ENCODE measurements at regions not wholly inside any gene's neighbourhood (a gene's known extent, or its start where the extent isn't known, plus 50 kb on each side); places are given as distances from the start of the nearest gene placed in this dataset.

DNA sequence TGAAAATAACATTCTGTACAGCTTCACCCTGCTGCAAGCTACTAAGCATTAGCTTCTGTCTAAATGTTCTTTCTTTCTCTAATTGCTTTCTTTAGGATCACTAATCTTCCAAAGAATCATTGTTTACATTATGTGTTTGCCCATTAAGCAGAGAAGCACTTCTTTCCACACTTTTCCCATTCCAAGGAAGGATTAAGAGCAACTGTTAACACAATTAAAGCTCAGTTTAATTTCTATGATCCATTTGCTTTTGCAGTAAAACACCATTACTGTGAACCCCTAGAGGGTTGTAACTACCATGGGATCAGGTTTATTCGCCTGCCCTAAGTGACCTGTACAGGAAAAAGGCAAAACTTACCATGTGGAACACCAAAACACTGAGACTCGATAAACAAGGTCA is 125.8 kb upstream of the ZNF385D start:
- H3K4me3 Mint-ChIP-seq: no peak overlapping the region
- no peaks in the 10 kb centered on the region for H3K27me3 Mint-ChIP-seq (ENCODE audit: low read depth)
- no peaks in the 10 kb centered on the region for H3K36me3 Mint-ChIP-seq (ENCODE audit: low read depth)
- H3K4me1 Mint-ChIP-seq (ENCODE audit: low read depth): no peaks in the 10 kb centered on the region
- H3K9me3 Mint-ChIP-seq: peaks cover 21% of the 10 kb centered on the region
- H3K27ac Mint-ChIP-seq: no peak overlapping the region

DNA sequence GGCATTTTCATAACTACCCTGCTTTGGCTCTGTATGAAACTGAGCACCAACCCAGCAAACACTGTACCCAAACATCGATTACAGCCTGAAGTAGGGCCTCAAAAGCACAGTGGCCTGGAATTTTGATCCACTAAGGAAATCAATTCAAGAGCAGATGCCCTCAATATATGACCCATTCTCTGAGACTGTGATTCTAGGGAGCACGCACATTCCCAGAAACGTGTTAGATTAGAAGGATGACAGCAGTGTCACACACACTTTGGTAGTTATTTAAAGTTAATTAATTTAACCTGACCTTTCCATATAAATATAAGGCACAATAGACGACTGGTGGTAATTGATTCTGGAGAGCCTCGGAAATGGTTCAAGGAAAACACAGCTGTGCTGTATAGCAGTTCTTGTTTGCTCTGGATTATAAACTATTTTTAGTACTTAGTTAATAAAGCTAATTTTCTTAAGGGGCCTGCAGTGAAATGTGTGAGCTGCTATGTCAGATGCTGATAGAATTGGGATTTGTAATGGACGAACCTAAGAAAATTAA is 126.3 kb upstream of the ZNF385D start:
- Mint-ChIP-seq H3K27ac (no peak overlapping the region), H3K9me3 (peaks cover 21% of the 10 kb centered on the region), H3K27me3 (ENCODE audit: low read depth) (no peaks in the 10 kb centered on the region), H3K4me3 (no peak overlapping the region), H3K36me3 (ENCODE audit: low read depth) (no peaks in the 10 kb centered on the region), H3K4me1 (ENCODE audit: low read depth) (no peaks in the 10 kb centered on the region)

DNA sequence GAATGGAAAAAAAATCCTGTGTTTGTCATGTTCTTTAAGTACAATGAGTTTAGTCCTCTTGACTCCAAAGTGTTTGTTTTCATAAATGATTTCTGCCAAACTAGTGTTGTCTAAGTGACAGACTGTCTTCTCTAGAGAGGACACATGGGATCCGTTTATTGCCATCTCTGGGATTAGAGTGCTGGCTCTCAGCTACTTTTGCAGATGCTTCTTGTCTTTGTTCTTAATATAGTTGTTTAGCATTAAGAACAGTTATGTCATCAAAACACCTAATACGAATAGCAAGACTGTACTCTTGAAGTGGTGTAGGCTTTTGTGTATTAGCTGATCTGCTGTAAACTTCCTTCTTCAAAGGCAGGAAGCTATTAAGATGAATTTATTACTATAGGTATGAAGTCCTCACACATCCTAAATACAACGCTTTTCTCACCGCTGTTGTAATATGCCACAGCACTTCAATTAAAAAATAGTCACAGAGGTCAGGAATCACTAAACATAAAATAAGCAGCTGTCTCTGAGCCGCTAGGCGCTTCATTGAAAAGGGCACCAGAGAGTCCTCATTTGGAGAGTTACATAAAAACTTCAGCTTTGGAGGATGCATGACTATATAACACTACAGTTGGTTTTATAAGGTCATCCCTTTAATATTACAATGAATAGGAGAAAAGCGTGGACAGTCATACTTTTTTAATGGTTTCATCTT is 128.3 kb upstream of the ZNF385D start:
- H3K4me3 Mint-ChIP-seq: no peak overlapping the region
- peaks cover 16% of the 10 kb centered on the region for H3K9me3 Mint-ChIP-seq
- no peaks in the 10 kb centered on the region for H3K36me3 Mint-ChIP-seq (ENCODE audit: low read depth)
- H3K27me3 Mint-ChIP-seq (ENCODE audit: low read depth): no peaks in the 10 kb centered on the region
- H3K4me1 Mint-ChIP-seq (ENCODE audit: low read depth): no peaks in the 10 kb centered on the region
- no peak overlapping the region for H3K27ac Mint-ChIP-seq

DNA sequence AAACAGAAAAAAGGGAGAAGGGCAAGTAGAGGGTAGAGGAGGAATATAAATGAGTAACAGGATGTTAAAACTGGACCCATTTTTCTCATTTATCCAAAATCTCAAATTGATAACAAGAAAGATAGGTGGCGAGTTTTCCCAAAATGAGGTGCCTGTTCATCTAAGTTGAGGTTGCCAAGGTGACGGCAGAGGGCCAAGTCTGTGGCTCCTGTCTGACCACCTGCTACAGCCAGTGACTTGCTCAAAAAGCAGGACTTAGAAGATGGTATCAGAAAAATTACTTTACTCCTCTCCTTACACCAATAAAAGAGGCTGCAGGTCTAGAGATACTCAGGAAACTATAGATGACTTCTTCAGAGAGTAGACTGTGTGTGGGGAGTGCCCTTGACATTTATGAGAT is 137.6 kb upstream of the ZNF385D start:
- no peak overlapping the region for H3K4me3 Mint-ChIP-seq
- no peak overlapping the region for H3K27ac Mint-ChIP-seq
- no peaks in the 10 kb centered on the region for H3K4me1 Mint-ChIP-seq (ENCODE audit: low read depth)
- H3K27me3 Mint-ChIP-seq (ENCODE audit: low read depth): no peaks in the 10 kb centered on the region
- no peaks in the 10 kb centered on the region for H3K9me3 Mint-ChIP-seq
- no peaks in the 10 kb centered on the region for H3K36me3 Mint-ChIP-seq (ENCODE audit: low read depth)

DNA sequence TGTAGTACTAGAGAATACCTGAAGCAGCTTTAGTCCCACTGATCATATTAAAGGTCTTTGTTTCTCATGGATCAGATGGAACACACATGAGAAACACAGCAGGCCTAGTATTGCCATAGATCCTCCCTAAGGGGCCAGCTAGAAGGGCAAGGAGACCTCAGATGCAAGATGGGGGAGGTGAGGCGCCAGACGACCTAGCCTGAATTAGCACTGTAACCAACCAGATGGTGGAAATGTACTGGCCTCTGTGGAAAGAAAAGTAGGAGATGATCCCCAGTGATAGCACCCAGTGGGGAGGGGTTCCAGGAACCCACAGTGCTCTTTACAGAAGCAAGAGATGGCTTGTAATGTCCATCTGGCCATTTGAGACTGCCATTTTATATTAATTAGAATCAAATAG is 138.2 kb upstream of the ZNF385D start:
- H3K4me3 Mint-ChIP-seq: no peak overlapping the region
- no peaks in the 10 kb centered on the region for H3K4me1 Mint-ChIP-seq (ENCODE audit: low read depth)
- no peaks in the 10 kb centered on the region for H3K27me3 Mint-ChIP-seq (ENCODE audit: low read depth)
- H3K36me3 Mint-ChIP-seq (ENCODE audit: low read depth): no peaks in the 10 kb centered on the region
- H3K9me3 Mint-ChIP-seq: no peaks in the 10 kb centered on the region
- no peak overlapping the region for H3K27ac Mint-ChIP-seq

DNA sequence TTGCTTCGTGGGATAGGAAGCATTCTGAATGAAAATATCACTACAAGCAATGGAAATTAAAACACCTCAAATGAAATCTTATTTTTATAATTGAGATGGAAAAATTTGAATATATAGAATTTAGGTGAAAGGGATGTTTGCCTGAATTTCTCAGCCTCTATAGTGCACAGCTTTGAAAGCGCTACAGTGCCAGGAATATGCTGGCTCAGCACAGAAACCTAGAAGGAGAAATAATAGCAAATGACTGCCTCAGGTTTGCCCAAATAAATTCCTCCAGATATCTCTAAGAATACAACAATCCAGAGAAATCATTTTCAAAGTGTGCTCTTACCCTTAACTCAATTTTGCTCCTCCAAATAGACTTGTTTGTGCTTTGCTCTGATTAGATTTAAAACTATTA is 141.1 kb upstream of the ZNF385D start:
- Mint-ChIP-seq H3K27ac (no peak overlapping the region), H3K27me3 (ENCODE audit: low read depth) (no peaks in the 10 kb centered on the region), H3K9me3 (no peaks in the 10 kb centered on the region)

DNA sequence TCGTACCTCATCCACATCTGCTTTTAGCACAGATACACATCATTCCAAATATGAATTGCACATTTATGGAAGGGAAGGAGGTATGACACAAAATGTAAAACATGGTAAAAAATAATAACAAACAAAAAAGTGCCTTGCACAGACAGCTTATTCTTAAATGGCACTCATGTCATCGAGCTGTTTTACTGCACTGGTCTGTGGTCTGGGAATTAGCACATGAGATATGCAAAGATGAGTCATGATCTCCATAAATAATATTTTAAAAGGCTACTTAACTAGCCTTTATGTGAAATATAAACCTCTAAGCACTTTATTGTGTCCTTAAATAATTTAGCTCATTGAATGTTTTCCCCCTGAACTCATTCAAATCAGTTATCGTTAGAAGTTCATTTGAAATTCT is 142.2 kb upstream of the ZNF385D start:
- Mint-ChIP-seq H3K27ac (no peak overlapping the region), H3K4me1 (ENCODE audit: low read depth) (no peaks in the 10 kb centered on the region), H3K4me3 (no peak overlapping the region), H3K9me3 (no peaks in the 10 kb centered on the region), H3K36me3 (ENCODE audit: low read depth) (no peaks in the 10 kb centered on the region), H3K27me3 (ENCODE audit: low read depth) (no peaks in the 10 kb centered on the region)

More for the DNA sequence above, 141.1 kb upstream of the ZNF385D start:
- Mint-ChIP-seq H3K4me3 (no peak overlapping the region), H3K4me1 (ENCODE audit: low read depth) (no peaks in the 10 kb centered on the region), H3K36me3 (ENCODE audit: low read depth) (no peaks in the 10 kb centered on the region)

DNA sequence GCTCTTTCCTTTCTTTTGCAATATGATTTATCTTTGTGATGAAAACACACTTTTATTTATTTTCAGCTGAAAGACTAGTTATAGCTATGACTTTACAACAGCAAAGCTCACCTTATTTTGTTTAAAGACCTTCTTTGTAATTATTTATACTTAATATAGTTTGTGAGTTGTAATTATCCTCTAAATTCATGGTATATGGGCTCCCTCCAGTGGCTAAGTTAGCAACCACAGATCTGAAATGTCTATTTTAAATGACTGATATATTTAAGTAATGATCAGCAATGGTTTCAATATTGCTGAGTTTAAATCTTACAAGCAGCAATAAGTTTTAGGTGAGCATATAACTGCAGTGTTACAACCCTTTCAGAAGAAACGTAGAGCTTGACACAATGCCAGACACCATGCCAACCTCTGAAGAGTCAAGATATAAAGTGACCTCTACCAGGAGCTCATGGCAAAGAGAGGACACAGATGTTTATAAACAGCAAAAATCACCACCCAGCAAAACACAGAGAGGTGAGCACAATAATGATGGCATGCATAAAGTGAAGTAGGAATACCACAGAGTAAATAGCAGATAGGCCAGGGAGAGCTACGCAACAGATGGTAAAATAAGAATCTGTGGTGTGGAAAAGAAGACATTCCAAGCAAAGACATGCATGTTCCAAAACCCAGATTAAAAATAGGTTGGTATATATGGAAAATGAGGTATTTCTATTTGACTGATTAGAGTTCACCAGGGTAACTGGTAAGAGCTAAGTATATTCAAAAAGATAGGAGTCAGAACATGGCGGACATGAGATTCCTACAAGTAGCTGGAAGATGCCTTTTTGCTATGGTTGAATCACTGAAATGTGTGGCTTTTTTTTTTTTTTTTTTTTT is 143.7 kb upstream of the ZNF385D start:
- Mint-ChIP-seq H3K27ac (no peak overlapping the region), H3K4me3 (no peak overlapping the region), H3K36me3 (ENCODE audit: low read depth) (no peaks in the 10 kb centered on the region), H3K27me3 (ENCODE audit: low read depth) (no peaks in the 10 kb centered on the region), H3K4me1 (ENCODE audit: low read depth) (no peaks in the 10 kb centered on the region), H3K9me3 (no peaks in the 10 kb centered on the region)

DNA sequence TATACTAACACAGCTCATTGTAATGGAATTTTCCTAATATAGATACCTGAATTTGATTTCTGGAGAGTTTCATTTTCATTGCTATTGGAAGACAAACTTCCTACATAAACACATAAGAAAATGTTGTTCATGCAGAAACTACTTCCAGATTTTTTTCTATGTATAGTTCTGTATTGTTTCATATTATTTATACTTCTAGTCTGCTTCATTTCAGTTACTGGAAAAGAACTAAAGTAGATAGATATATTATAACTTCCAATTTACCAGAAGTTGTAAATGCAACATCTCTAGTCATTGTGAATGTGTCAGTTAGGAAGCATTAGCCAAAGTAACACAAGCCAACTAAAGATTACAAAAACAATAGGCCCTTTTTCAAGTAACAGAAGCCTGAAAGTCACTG is 147.3 kb upstream of the ZNF385D start:
- H3K27me3 Mint-ChIP-seq (ENCODE audit: low read depth): no peaks in the 10 kb centered on the region
- H3K4me1 Mint-ChIP-seq (ENCODE audit: low read depth): no peaks in the 10 kb centered on the region
- peaks cover 3% of the 10 kb centered on the region for H3K9me3 Mint-ChIP-seq
- H3K4me3 Mint-ChIP-seq: no peak overlapping the region
- H3K36me3 Mint-ChIP-seq (ENCODE audit: low read depth): no peaks in the 10 kb centered on the region
- H3K27ac Mint-ChIP-seq: no peak overlapping the region

DNA sequence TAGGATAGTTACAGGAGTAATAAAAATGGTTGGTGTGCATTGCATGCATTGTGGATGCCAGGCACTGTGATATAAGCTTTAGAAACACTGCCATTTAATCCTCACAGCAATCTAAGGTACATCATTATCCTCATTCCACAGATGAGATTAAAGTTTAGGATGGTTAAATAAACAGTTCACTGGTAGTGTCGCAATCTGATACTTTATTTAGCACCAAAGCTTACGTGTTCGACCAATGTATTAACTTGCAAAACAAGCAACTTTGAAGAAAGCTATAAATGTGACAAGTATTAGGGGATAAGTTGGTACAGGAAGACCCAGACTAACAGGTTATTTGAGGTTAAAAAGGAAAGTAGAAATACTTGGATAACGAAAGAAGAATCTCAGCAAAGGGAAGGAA is 150.5 kb upstream of the ZNF385D start:
- H3K27ac Mint-ChIP-seq: no peak overlapping the region
- H3K9me3 Mint-ChIP-seq: peaks cover 3% of the 10 kb centered on the region
- H3K36me3 Mint-ChIP-seq (ENCODE audit: low read depth): no peaks in the 10 kb centered on the region
- no peaks in the 10 kb centered on the region for H3K4me1 Mint-ChIP-seq (ENCODE audit: low read depth)
- no peak overlapping the region for H3K4me3 Mint-ChIP-seq
- no peaks in the 10 kb centered on the region for H3K27me3 Mint-ChIP-seq (ENCODE audit: low read depth)

DNA sequence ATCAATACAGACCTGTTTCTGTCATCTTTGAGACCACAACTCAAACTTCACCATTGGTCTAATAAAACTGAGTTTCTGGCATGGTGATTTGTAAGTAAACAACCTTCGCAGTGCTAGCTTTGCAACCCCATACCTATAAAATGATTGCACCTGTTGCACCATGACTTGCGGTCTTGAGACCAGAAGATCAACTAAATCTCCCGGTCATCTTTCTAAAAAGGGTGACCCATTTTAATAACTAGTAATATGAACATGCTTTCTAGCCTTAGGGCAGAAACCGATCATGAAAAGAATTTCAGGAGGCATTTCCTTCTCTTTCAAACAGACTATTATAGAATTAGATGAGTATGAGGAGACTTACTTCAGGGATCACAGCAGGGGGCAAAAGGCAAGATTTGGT is 151.9 kb upstream of the ZNF385D start:
- no peak overlapping the region for H3K4me3 Mint-ChIP-seq
- H3K4me1 Mint-ChIP-seq (ENCODE audit: low read depth): no peaks in the 10 kb centered on the region
- H3K9me3 Mint-ChIP-seq: peaks cover 3% of the 10 kb centered on the region
- no peaks in the 10 kb centered on the region for H3K27me3 Mint-ChIP-seq (ENCODE audit: low read depth)
- no peak overlapping the region for H3K27ac Mint-ChIP-seq
- no peaks in the 10 kb centered on the region for H3K36me3 Mint-ChIP-seq (ENCODE audit: low read depth)

DNA sequence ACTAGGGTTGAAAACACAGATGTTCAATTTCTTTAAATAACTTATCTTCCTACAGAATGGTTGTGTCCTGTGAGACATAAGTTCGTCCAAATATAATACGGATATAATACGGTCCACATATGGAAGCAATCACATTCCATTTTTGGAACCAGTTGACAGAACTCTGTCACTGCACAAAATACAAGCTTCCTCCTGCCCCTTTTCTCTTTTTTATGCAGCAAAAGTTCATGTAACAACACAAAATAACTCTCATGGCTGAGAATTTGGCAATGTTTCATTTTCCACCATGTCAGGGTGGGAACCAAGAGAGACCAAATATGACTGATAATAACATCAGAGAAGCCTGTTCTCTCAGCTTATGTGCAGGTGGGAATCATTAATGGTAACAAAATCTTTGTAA is 158.1 kb upstream of the ZNF385D start:
- Mint-ChIP-seq H3K4me1 (ENCODE audit: low read depth) (no peaks in the 10 kb centered on the region), H3K27ac (no peak overlapping the region), H3K36me3 (ENCODE audit: low read depth) (no peaks in the 10 kb centered on the region), H3K27me3 (ENCODE audit: low read depth) (no peaks in the 10 kb centered on the region), H3K4me3 (no peak overlapping the region), H3K9me3 (peaks cover 2% of the 10 kb centered on the region)

DNA sequence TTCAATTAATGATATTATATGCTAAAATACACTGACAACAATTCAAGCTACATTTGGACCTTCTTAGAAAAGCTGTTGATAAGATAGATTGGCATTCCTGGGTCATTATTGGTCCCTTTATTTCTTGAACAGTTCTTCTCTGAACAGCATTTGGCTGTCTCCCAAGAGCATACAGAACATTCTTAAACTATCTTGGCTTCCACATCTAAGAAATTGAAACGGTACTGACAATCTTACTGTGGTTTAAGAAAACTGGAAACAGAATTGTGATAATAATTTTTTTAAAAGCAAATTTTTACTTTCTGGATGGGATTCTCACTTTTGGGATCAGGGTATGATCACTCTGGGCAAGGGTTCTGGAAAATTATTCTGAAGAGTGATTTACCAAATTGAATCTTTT is 161.7 kb upstream of the ZNF385D start:
- no peak overlapping the region for H3K27ac Mint-ChIP-seq
- peaks cover 6% of the 10 kb centered on the region for H3K9me3 Mint-ChIP-seq
- H3K4me3 Mint-ChIP-seq: no peak overlapping the region
- H3K4me1 Mint-ChIP-seq (ENCODE audit: low read depth): no peaks in the 10 kb centered on the region
- no peaks in the 10 kb centered on the region for H3K36me3 Mint-ChIP-seq (ENCODE audit: low read depth)
- H3K27me3 Mint-ChIP-seq (ENCODE audit: low read depth): no peaks in the 10 kb centered on the region

DNA sequence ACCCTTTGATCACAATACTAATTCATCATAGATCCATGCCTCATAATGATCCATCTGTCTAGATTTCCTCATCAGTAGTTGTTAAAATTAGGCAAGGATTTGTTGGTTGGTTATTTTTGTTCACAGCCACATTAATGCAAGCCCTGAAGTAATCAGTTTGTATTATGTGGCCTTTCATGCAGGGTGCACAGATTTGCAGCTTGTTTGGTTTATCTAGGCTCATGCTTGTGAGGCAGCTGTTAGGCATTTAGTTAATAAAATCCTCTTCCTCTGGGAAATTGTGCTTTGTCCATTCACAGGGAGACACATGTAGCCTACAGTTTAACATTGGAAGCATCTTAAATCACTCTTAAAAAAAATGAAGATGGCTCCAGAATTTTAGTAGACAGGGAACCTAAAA is 162.8 kb upstream of the ZNF385D start:
- H3K4me3 Mint-ChIP-seq: no peak overlapping the region
- H3K27ac Mint-ChIP-seq: no peak overlapping the region
- no peaks in the 10 kb centered on the region for H3K4me1 Mint-ChIP-seq (ENCODE audit: low read depth)
- peaks cover 9% of the 10 kb centered on the region for H3K9me3 Mint-ChIP-seq
- no peaks in the 10 kb centered on the region for H3K27me3 Mint-ChIP-seq (ENCODE audit: low read depth)
- no peaks in the 10 kb centered on the region for H3K36me3 Mint-ChIP-seq (ENCODE audit: low read depth)

DNA sequence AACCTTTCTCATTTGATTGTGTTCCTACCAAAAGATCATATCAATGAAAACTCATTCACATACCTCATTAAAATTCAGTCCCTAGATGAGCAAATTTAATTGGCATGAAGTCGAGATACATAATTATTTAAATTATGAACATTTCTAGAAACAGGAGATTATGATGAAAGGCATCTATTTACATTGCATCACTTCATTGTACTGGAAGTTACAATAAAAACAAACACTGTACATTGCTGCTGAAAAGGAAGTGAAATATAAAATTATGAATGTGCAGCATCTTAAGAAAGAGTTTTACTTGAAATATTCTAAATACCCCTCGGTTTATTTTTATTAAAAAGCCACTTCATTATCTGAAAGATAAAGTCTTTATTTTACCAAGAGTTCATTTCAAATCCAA is 163.4 kb upstream of the ZNF385D start:
- Mint-ChIP-seq H3K36me3 (ENCODE audit: low read depth) (no peaks in the 10 kb centered on the region), H3K4me1 (ENCODE audit: low read depth) (no peaks in the 10 kb centered on the region), H3K9me3 (peaks cover 10% of the 10 kb centered on the region), H3K27ac (no peak overlapping the region), H3K27me3 (ENCODE audit: low read depth) (no peaks in the 10 kb centered on the region), H3K4me3 (no peak overlapping the region)

Measured in T-helper 1 cell treated with Interleukin-12 subunit alpha and Interleukin-12 subunit beta and Interleukin-4 antibody, amounts not matched to agents 30 μg/mL and 1 μg/mL, for 36 hours (primary cell).